DOHH2 (cell line): ENCODE measurements at regions not wholly inside any gene's neighbourhood (a gene's known extent, or its start where the extent isn't known, plus 50 kb on each side); places are given as distances from the start of the nearest gene placed in this dataset.

Experiments
- CTCF ChIP-seq: fragments of 200-600 bp; sonication (generic); IDR thresholded peaks from one replicate; pipeline ENCODE4 v1.5.1; 2014; ENCODE audit warnings: antibody characterized with exemption, mild to moderate bottlenecking, low read depth, low read length; ENCODE audit not compliant: poor library complexity, severe bottlenecking
- EZH2phosphoT487 ChIP-seq: fragments of 200-600 bp; sonication (generic); IDR thresholded peaks from 2 replicates; pipeline ENCODE4 v1.6.1; 2017; ENCODE audit warnings: borderline replicate concordance, mild to moderate bottlenecking, antibody characterized with exemption, low read length, moderate library complexity, mixed read lengths

GRCh38 chrX:40434443-40434842 lies 146.3 kb upstream of the ATP6AP2 start:
- TF ChIP-seq CTCF = no peak
- TF ChIP-seq EZH2phosphoT487 = no peak
